ENCODE measurements at regions not wholly inside any gene's neighbourhood (a gene's known extent, or its start where the extent isn't known, plus 50 kb on each side); places are given as distances from the start of the nearest gene placed in this dataset.
A peak's percentile ranks its signal among the peaks of the same experiment; 100 is the strongest.

GRCh38 chr2:48844417-48845155 is 89.1 kb upstream of the LHCGR start:
- Mint-ChIP-seq H3K4me1 (no peaks in the 10 kb centered on the region), H3K4me3 (no peak overlapping the region), H3K27me3 (peaks cover 6 to 17% (median 10%) of the 10 kb centered on the region in 5 donors), H3K36me3 (no peaks in the 10 kb centered on the region), H3K9me3 (peaks cover 0 to 10% (median under 1%) of the 10 kb centered on the region in 9 donors), H3K27ac (peak overlapping the region in 1 of 10 donors; percentile 20)
- no peak for DNase-seq
- POLR2A ChIA-PET: no interaction called here
- ATAC-seq: no peak

- no peak for DNase-seq
- H3K27me3 Mint-ChIP-seq: peaks cover 6 to 17% (median 10%) of the 10 kb centered on the region in 5 donors
- no peak overlapping the region for H3K4me3 Mint-ChIP-seq
- ATAC-seq: no peak
- no peaks in the 10 kb centered on the region for H3K36me3 Mint-ChIP-seq
- POLR2A ChIA-PET: no interaction called here
- no peak overlapping the region for H3K27ac Mint-ChIP-seq
- H3K9me3 Mint-ChIP-seq: peaks cover 0 to 35% (median 4%) of the 10 kb centered on the region in 9 donors
- no peaks in the 10 kb centered on the region for H3K4me1 Mint-ChIP-seq
These were observed 85.6 kb upstream of the LHCGR start for GRCh38 chr2:48841126-48841525.

- Mint-ChIP-seq H3K36me3 (peaks cover 0 to 15% (median 0%) of the 10 kb centered on the region in 3 donors), H3K9me3 (peaks cover 3 to 39% (median 14%) of the 10 kb centered on the region in 9 donors), H3K27ac (no peak overlapping the region), H3K4me3 (no peak overlapping the region), H3K4me1 (no peaks in the 10 kb centered on the region), H3K27me3 (peaks cover 0 to 2% (median 0%) of the 10 kb centered on the region in 5 donors)
- DNase-seq: no peak
- no peak for ATAC-seq
- POLR2A ChIA-PET: no interaction called here
These were observed 82.5 kb upstream of the LHCGR start for GRCh38 chr2:48838029-48838428.

- Mint-ChIP-seq H3K9me3 (peaks cover 0 to 21% (median 7%) of the 10 kb centered on the region in 9 donors), H3K27me3 (peaks cover 0 to 7% (median 2%) of the 10 kb centered on the region in 5 donors), H3K4me3 (no peak overlapping the region), H3K4me1 (no peaks in the 10 kb centered on the region), H3K27ac (no peak overlapping the region), H3K36me3 (peaks cover 0 to 11% (median 0%) of the 10 kb centered on the region in 3 donors)
- DNase-seq: no peak
- POLR2A ChIA-PET: no interaction called here
- ATAC-seq: no peak
These were observed 74.0 kb upstream of the LHCGR start for GRCh38 chr2:48829569-48829968.

GRCh38 chr2:48829036-48829435 is 73.5 kb upstream of the LHCGR start:
- no peak for ATAC-seq
- Mint-ChIP-seq H3K36me3 (peaks cover 0 to 8% (median 0%) of the 10 kb centered on the region in 3 donors), H3K4me1 (no peaks in the 10 kb centered on the region), H3K27ac (no peak overlapping the region), H3K4me3 (no peak overlapping the region), H3K27me3 (peaks cover 0 to 7% (median 2%) of the 10 kb centered on the region in 5 donors), H3K9me3 (peaks cover 0 to 18% (median 7%) of the 10 kb centered on the region in 9 donors)
- no peak for DNase-seq
- POLR2A ChIA-PET: no interaction called here

- no peak for ATAC-seq
- Mint-ChIP-seq H3K27me3 (peaks cover 0 to 7% (median 2%) of the 10 kb centered on the region in 5 donors), H3K27ac (no peak overlapping the region), H3K9me3 (peaks cover 0 to 9% (median 0%) of the 10 kb centered on the region in 9 donors), H3K4me1 (no peaks in the 10 kb centered on the region), H3K36me3 (no peaks in the 10 kb centered on the region), H3K4me3 (no peak overlapping the region)
- no peak for DNase-seq
- POLR2A ChIA-PET: no interaction called here
These were observed 71.5 kb upstream of the LHCGR start for GRCh38 chr2:48826986-48827385.

- DNase-seq (no peak), ATAC-seq (no peak)
- peaks cover 0 to 6% (median 0%) of the 10 kb centered on the region in 9 donors for H3K9me3 Mint-ChIP-seq
- no peak overlapping the region for H3K27ac Mint-ChIP-seq
- peaks cover 3 to 19% (median 7%) of the 10 kb centered on the region in 5 donors for H3K27me3 Mint-ChIP-seq
- H3K4me1 Mint-ChIP-seq: no peaks in the 10 kb centered on the region
- POLR2A ChIA-PET: no interaction called here
- no peak overlapping the region for H3K4me3 Mint-ChIP-seq
- no peaks in the 10 kb centered on the region for H3K36me3 Mint-ChIP-seq
These were observed 68.6 kb upstream of the LHCGR start for GRCh38 chr2:48824116-48824515.

GRCh38 chr2:48819206-48819735 is 63.7 kb upstream of the LHCGR start:
- Mint-ChIP-seq H3K27me3 (peaks cover 11 to 20% (median 14%) of the 10 kb centered on the region in 5 donors), H3K27ac (no peak overlapping the region), H3K9me3 (peaks cover 0 to 3% (median 0%) of the 10 kb centered on the region in 9 donors), H3K36me3 (no peaks in the 10 kb centered on the region), H3K4me1 (no peaks in the 10 kb centered on the region), H3K4me3 (no peak overlapping the region)
- POLR2A ChIA-PET: no interaction called here
- ATAC-seq (no peak), DNase-seq (no peak)

GRCh38 chr2:48817355-48817754 is 61.8 kb upstream of the LHCGR start:
- POLR2A ChIA-PET: no interaction called here
- ATAC-seq: no peak
- no peak overlapping the region for H3K27ac Mint-ChIP-seq

GRCh38 chr2:48812416-48812815 is 56.9 kb upstream of the LHCGR start:
- Mint-ChIP-seq H3K36me3 (no peaks in the 10 kb centered on the region), H3K27me3 (peaks cover 0 to 12% (median 5%) of the 10 kb centered on the region in 5 donors), H3K4me1 (no peaks in the 10 kb centered on the region), H3K4me3 (no peak overlapping the region), H3K9me3 (peaks cover 0 to 6% (median 0%) of the 10 kb centered on the region in 9 donors), H3K27ac (no peak overlapping the region)
- ATAC-seq (no peak), DNase-seq (no peak)
- POLR2A ChIA-PET: no interaction called here

More at GRCh38 chr2:48817355-48817754, 61.8 kb upstream of the LHCGR start:
- peaks cover 0 to 9% (median 0%) of the 10 kb centered on the region in 9 donors for H3K9me3 Mint-ChIP-seq
- H3K4me3 Mint-ChIP-seq: no peak overlapping the region
- H3K4me1 Mint-ChIP-seq: no peaks in the 10 kb centered on the region
- DNase-seq: no peak
- peaks cover 11 to 23% (median 16%) of the 10 kb centered on the region in 5 donors for H3K27me3 Mint-ChIP-seq
- H3K36me3 Mint-ChIP-seq: no peaks in the 10 kb centered on the region

GRCh38 chr2:48808311-48808710 is 52.8 kb upstream of the LHCGR start:
- H3K4me1 Mint-ChIP-seq: no peaks in the 10 kb centered on the region
- no peaks in the 10 kb centered on the region for H3K36me3 Mint-ChIP-seq
- H3K27me3 Mint-ChIP-seq: peaks cover 0 to 31% (median 3%) of the 10 kb centered on the region in 5 donors
- ATAC-seq (no peak), DNase-seq (no peak)
- H3K4me3 Mint-ChIP-seq: no peak overlapping the region
- POLR2A ChIA-PET: no interaction called here
- H3K9me3 Mint-ChIP-seq: peaks cover 0 to 6% (median 0%) of the 10 kb centered on the region in 9 donors
- no peak overlapping the region for H3K27ac Mint-ChIP-seq
